GM12878 (cell line): ENCODE measurements at regions not wholly inside any gene's neighbourhood (a gene's known extent, or its start where the extent isn't known, plus 50 kb on each side); places are given as distances from the start of the nearest gene placed in this dataset.

Experiments
- ATAC-seq: fragments of 200-7000 bp; cut with Tn5 transposase; 3 replicates; pipeline ENCODE4 v1.9.1; 2020; ENCODE audit warnings: mild to moderate bottlenecking, moderate library complexity
- BruUV-seq: library from RNA; stranded (reverse); fragments of 400-500 nt; replicated peaks from 2 replicates; lab custom pipeline; 2021; lab: Mats Ljungman, UMichigan
- CTCF ChIA-PET: fragments of 300-600 bp; sonication (Branson Sonifier 250); formaldehyde crosslinking; extraction: SDS; loops from one replicate; lab custom pipeline; 2021; ENCODE audit warnings: inconsistent platforms; lab: Yijun Ruan, JAX
- POLR2A ChIA-PET: fragments of 350-600 bp; formaldehyde crosslinking; extraction: SDS; loops from one replicate; lab custom pipeline; 2021; ENCODE audit warnings: inconsistent platforms; lab: Charles Lee
- RAD21 ChIA-PET: fragments of 300-600 bp; sonication (Branson Sonifier 250); formaldehyde crosslinking; loops from one replicate; lab custom pipeline; 2023; ENCODE audit warnings: antibody characterized with exemption; ENCODE audit not compliant: unreplicated experiment; lab: Charles Lee
- SMC1A ChIA-PET: fragments of 300-600 bp; sonication (Branson Sonifier 250); formaldehyde crosslinking; loops from one replicate; lab custom pipeline; 2023; ENCODE audit not compliant: unreplicated experiment, uncharacterized antibody; lab: Charles Lee
- DNase-seq: peaks from one replicate; pipeline ENCODE4 v3.0.0-alpha.2; 2011; ENCODE audit warnings: low read depth, low spot score
- FAIRE-seq: peaks from 3 replicates; lab custom pipeline; 2011; peaks lifted over from hg19 to GRCh38; lab: Jason Lieb, UNC
- H2AFZ ChIP-seq: 2 replicates; pipeline ENCODE4 v1.6.0; 2011; ENCODE audit warnings: low read depth, low read length, control low read depth; ENCODE audit not compliant: control insufficient read depth
- H3K27ac ChIP-seq: 2 replicates; pipeline ENCODE4 v1.5.1; 2011; ENCODE audit warnings: control low read depth; ENCODE audit not compliant: control insufficient read depth, insufficient read depth
- H3K27me3 ChIP-seq, 2 experiments: replicated peaks in 1 of 2; 2 replicates each; pipeline versions ENCODE4 v1.6.0 to v1.6.1; 2011; ENCODE audit warnings: low read length in 1 of 2; ENCODE audit not compliant: control insufficient read depth in 2 of 2, insufficient read depth in 2 of 2
- H3K36me3 ChIP-seq, 2 experiments: 2 replicates each; pipeline ENCODE4 v1.5.1; 2011; ENCODE audit warnings: low read length in 1 of 2; ENCODE audit not compliant: control insufficient read depth in 2 of 2, insufficient read depth in 2 of 2
- H3K4me1 ChIP-seq: 2 replicates; pipeline ENCODE4 v1.6.1; 2011; ENCODE audit warnings: mild to moderate bottlenecking, low read length, moderate library complexity, mixed read lengths; ENCODE audit not compliant: control insufficient read depth, insufficient read depth
- H3K4me2 ChIP-seq: 2 replicates; pipeline ENCODE4 v1.6.0; 2011; ENCODE audit warnings: control low read depth; ENCODE audit not compliant: control insufficient read depth, insufficient read depth
- H3K4me3 ChIP-seq: fragments of 200-600 bp; sonication (generic); 2 replicates; pipeline ENCODE4 v1.5.1; 2016
- H3K79me2 ChIP-seq: 2 replicates; pipeline ENCODE4 v1.6.0; 2011; ENCODE audit warnings: low read length; ENCODE audit not compliant: control insufficient read depth, insufficient read depth
- H3K9ac ChIP-seq: 2 replicates; pipeline ENCODE4 v1.8.0; 2011; ENCODE audit warnings: low read length, control low read depth, mixed read lengths; ENCODE audit not compliant: control insufficient read depth, insufficient read depth
- H3K9me3 ChIP-seq: replicated peaks from 3 replicates; pipeline ENCODE4 v1.5.1; 2011; ENCODE audit warnings: mild to moderate bottlenecking, low read length; ENCODE audit not compliant: control insufficient read depth, insufficient read depth
- H4K20me1 ChIP-seq: 2 replicates; pipeline ENCODE4 v1.6.0; 2011; ENCODE audit not compliant: control insufficient read depth, insufficient read depth
- ATF3 ChIP-seq: IDR thresholded peaks from 2 replicates; pipeline ENCODE4 v1.6.1; 2011; ENCODE audit warnings: low read depth, mild to moderate bottlenecking, low read length, moderate library complexity, borderline replicate concordance; ENCODE audit errors: extremely low read depth
- BMI1 ChIP-seq: fragments of 450-650 bp; IDR thresholded peaks from 2 replicates; pipeline ENCODE4 v1.6.1; 2016; ENCODE audit warnings: mild to moderate bottlenecking, moderate library complexity, borderline replicate concordance
- CBFB ChIP-seq: IDR thresholded peaks from 2 replicates; pipeline ENCODE4 v1.6.1; 2016; ENCODE audit warnings: antibody characterized with exemption, low read depth
- CBX5 ChIP-seq: sonication (generic); IDR thresholded peaks from 2 replicates; pipeline ENCODE4 v1.6.1; 2016; ENCODE audit warnings: low read depth, moderate library complexity, mild to moderate bottlenecking, inconsistent platforms
- ELK1 ChIP-seq: IDR thresholded peaks from 2 replicates; pipeline ENCODE4 v1.6.1; 2012; ENCODE audit warnings: low read depth, low read length, improper control_type of control experiment
- ETV6 ChIP-seq, 2 experiments: fragments of 450-650 bp in 1 of 2; IDR thresholded peaks in 1 of 2; conservative IDR thresholded peaks in 1 of 2; 2 replicates each; pipeline ENCODE4 v1.6.1; 2014; ENCODE audit warnings: antibody characterized with exemption in 1 of 2, borderline replicate concordance in 1 of 2, low read depth in 1 of 2, mild to moderate bottlenecking in 1 of 2, moderate library complexity in 1 of 2
- FOS ChIP-seq: IDR thresholded peaks from 3 replicates; pipeline ENCODE4 v1.6.1; 2011; ENCODE audit warnings: borderline replicate concordance; ENCODE audit not compliant: insufficient read length; ENCODE audit errors: extremely low read depth
- KDM1A ChIP-seq: fragments of 200-600 bp; sonication (generic); IDR thresholded peaks from 2 replicates; pipeline ENCODE4 v1.6.1; 2016; ENCODE audit warnings: borderline replicate concordance
- MEF2A ChIP-seq: IDR thresholded peaks from 2 replicates; pipeline ENCODE4 v1.6.1; 2011; ENCODE audit warnings: low read depth, mild to moderate bottlenecking, low read length, moderate library complexity; ENCODE audit not compliant: insufficient read depth
- SMAD1 ChIP-seq: fragments of 450-650 bp; IDR thresholded peaks from 2 replicates; pipeline ENCODE4 v1.6.1; 2018; ENCODE audit warnings: mild to moderate bottlenecking, low read depth; ENCODE audit not compliant: partially characterized antibody
- WGBS: methylation state at CpG from one replicate; pipeline ENCODE4 v1.1.6; 2016; ENCODE audit warnings: low lambda C conversion rate; ENCODE audit not compliant: insufficient replicate concordance, insufficient coverage; ENCODE audit errors: missing lambda C conversion rate; 5-methylcytosine and 5-hydroxymethylcytosine counted together
- in situ Hi-C: fragments of 300-500 bp; cut with MboI; formaldehyde crosslinking; loops from 9 replicates; pipeline ENCODE4 v1.14.3; 2018; ENCODE audit warnings: mixed read lengths
- intact Hi-C: fragments of 100-400 bp; cut with micrococcal nuclease; formaldehyde crosslinking; loops from one replicate; pipeline ENCODE4 v1.14.2; 2022; ENCODE audit not compliant: unreplicated experiment
- TF ChIP-seq, protein P1 (sequence below): IDR thresholded peaks from 2 replicates; pipeline ENCODE4 v1.6.1; 2012; ENCODE audit warnings: low read depth, low read length, improper control_type of control experiment
- TF ChIP-seq, protein P2 (sequence below): fragments of 450-650 bp; IDR thresholded peaks from 2 replicates; pipeline ENCODE4 v1.6.1; 2018; ENCODE audit warnings: mild to moderate bottlenecking, low read depth, moderate library complexity; ENCODE audit not compliant: partially characterized antibody

GRCh38 chr1:228821252-228821651 lies 86.0 kb downstream of the RHOU start:
- FAIRE-seq (no peak), ATAC-seq (no peak), DNase-seq (no peak)
- no peaks in the 10 kb centered on the region for H4K20me1 ChIP-seq
- intact Hi-C loops (no loop called here), in situ Hi-C loops (no loop called here)
- BruUV-seq = no TSS peak
- no peaks in the 10 kb centered on the region for H3K4me1 ChIP-seq
- ChIA-PET POLR2A (no interaction called here), CTCF (no interaction called here), SMC1A (no interaction called here), RAD21 (no interaction called here)
- H3K27me3 ChIP-seq = no peaks in the 10 kb centered on the region
- H2AFZ ChIP-seq = no peak overlapping the region
- no peak overlapping the region for H3K4me2 ChIP-seq
- H3K9ac ChIP-seq = no peak overlapping the region
- no peaks in the 10 kb centered on the region for H3K36me3 ChIP-seq
- H3K79me2 ChIP-seq = no peaks in the 10 kb centered on the region
- no peak overlapping the region for H3K27ac ChIP-seq
- no peak overlapping the region for H3K4me3 ChIP-seq
- H3K9me3 ChIP-seq = no peaks in the 10 kb centered on the region; the same call in 2 of the 3 replicates
- WGBS = 43% methylated on average over 2 of the region's 2 CpGs
- TF ChIP-seq FOS (no peak), CBX5 (no peak), MEF2A (no peak), CBFB (no peak), SMAD1 (no peak), KDM1A (no peak), ELK1 (no peak), ATF3 (no peak), ETV6 (conservative IDR thresholded peaks at IDR 0.05 in 1 of 2, IDR thresholded peaks at IDR 0.05 in 1 of 2; ENCODE audit: borderline replicate concordance in 1 of 2, low read depth in 1 of 2) (no peak), BMI1 (no peak)
- TF ChIP-seq, protein P1, sequence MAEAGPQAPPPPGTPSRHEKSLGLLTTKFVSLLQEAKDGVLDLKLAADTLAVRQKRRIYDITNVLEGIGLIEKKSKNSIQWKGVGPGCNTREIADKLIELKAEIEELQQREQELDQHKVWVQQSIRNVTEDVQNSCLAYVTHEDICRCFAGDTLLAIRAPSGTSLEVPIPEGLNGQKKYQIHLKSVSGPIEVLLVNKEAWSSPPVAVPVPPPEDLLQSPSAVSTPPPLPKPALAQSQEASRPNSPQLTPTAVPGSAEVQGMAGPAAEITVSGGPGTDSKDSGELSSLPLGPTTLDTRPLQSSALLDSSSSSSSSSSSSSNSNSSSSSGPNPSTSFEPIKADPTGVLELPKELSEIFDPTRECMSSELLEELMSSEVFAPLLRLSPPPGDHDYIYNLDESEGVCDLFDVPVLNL = no peak
- TF ChIP-seq, protein P2, sequence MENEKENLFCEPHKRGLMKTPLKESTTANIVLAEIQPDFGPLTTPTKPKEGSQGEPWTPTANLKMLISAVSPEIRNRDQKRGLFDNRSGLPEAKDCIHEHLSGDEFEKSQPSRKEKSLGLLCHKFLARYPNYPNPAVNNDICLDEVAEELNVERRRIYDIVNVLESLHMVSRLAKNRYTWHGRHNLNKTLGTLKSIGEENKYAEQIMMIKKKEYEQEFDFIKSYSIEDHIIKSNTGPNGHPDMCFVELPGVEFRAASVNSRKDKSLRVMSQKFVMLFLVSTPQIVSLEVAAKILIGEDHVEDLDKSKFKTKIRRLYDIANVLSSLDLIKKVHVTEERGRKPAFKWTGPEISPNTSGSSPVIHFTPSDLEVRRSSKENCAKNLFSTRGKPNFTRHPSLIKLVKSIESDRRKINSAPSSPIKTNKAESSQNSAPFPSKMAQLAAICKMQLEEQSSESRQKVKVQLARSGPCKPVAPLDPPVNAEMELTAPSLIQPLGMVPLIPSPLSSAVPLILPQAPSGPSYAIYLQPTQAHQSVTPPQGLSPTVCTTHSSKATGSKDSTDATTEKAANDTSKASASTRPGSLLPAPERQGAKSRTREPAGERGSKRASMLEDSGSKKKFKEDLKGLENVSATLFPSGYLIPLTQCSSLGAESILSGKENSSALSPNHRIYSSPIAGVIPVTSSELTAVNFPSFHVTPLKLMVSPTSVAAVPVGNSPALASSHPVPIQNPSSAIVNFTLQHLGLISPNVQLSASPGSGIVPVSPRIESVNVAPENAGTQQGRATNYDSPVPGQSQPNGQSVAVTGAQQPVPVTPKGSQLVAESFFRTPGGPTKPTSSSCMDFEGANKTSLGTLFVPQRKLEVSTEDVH = no peak
